H1 (cell line): ENCODE measurements at regions not wholly inside any gene's neighbourhood (a gene's known extent, or its start where the extent isn't known, plus 50 kb on each side); places are given as distances from the start of the nearest gene placed in this dataset.

ENCODE experiments used
- SRF ChIP-seq: IDR thresholded peaks from 2 replicates; pipeline ENCODE4 v1.6.1; 2011; ENCODE audit warnings: mild to moderate bottlenecking, low read depth, low read length, moderate library complexity
- YY1 ChIP-seq: IDR thresholded peaks from 2 replicates; pipeline ENCODE4 v1.6.1; 2011; ENCODE audit warnings: low read depth, mild to moderate bottlenecking, low read length
- TF ChIP-seq, protein P1 (sequence below): fragments of 300-600 bp; sonication (generic); IDR thresholded peaks from 2 replicates; pipeline ENCODE4 v1.7.1; 2012; ENCODE audit warnings: low read length, moderate library complexity, mild to moderate bottlenecking, inconsistent platforms; ENCODE audit not compliant: insufficient replicate concordance

- TF ChIP-seq, protein P1, sequence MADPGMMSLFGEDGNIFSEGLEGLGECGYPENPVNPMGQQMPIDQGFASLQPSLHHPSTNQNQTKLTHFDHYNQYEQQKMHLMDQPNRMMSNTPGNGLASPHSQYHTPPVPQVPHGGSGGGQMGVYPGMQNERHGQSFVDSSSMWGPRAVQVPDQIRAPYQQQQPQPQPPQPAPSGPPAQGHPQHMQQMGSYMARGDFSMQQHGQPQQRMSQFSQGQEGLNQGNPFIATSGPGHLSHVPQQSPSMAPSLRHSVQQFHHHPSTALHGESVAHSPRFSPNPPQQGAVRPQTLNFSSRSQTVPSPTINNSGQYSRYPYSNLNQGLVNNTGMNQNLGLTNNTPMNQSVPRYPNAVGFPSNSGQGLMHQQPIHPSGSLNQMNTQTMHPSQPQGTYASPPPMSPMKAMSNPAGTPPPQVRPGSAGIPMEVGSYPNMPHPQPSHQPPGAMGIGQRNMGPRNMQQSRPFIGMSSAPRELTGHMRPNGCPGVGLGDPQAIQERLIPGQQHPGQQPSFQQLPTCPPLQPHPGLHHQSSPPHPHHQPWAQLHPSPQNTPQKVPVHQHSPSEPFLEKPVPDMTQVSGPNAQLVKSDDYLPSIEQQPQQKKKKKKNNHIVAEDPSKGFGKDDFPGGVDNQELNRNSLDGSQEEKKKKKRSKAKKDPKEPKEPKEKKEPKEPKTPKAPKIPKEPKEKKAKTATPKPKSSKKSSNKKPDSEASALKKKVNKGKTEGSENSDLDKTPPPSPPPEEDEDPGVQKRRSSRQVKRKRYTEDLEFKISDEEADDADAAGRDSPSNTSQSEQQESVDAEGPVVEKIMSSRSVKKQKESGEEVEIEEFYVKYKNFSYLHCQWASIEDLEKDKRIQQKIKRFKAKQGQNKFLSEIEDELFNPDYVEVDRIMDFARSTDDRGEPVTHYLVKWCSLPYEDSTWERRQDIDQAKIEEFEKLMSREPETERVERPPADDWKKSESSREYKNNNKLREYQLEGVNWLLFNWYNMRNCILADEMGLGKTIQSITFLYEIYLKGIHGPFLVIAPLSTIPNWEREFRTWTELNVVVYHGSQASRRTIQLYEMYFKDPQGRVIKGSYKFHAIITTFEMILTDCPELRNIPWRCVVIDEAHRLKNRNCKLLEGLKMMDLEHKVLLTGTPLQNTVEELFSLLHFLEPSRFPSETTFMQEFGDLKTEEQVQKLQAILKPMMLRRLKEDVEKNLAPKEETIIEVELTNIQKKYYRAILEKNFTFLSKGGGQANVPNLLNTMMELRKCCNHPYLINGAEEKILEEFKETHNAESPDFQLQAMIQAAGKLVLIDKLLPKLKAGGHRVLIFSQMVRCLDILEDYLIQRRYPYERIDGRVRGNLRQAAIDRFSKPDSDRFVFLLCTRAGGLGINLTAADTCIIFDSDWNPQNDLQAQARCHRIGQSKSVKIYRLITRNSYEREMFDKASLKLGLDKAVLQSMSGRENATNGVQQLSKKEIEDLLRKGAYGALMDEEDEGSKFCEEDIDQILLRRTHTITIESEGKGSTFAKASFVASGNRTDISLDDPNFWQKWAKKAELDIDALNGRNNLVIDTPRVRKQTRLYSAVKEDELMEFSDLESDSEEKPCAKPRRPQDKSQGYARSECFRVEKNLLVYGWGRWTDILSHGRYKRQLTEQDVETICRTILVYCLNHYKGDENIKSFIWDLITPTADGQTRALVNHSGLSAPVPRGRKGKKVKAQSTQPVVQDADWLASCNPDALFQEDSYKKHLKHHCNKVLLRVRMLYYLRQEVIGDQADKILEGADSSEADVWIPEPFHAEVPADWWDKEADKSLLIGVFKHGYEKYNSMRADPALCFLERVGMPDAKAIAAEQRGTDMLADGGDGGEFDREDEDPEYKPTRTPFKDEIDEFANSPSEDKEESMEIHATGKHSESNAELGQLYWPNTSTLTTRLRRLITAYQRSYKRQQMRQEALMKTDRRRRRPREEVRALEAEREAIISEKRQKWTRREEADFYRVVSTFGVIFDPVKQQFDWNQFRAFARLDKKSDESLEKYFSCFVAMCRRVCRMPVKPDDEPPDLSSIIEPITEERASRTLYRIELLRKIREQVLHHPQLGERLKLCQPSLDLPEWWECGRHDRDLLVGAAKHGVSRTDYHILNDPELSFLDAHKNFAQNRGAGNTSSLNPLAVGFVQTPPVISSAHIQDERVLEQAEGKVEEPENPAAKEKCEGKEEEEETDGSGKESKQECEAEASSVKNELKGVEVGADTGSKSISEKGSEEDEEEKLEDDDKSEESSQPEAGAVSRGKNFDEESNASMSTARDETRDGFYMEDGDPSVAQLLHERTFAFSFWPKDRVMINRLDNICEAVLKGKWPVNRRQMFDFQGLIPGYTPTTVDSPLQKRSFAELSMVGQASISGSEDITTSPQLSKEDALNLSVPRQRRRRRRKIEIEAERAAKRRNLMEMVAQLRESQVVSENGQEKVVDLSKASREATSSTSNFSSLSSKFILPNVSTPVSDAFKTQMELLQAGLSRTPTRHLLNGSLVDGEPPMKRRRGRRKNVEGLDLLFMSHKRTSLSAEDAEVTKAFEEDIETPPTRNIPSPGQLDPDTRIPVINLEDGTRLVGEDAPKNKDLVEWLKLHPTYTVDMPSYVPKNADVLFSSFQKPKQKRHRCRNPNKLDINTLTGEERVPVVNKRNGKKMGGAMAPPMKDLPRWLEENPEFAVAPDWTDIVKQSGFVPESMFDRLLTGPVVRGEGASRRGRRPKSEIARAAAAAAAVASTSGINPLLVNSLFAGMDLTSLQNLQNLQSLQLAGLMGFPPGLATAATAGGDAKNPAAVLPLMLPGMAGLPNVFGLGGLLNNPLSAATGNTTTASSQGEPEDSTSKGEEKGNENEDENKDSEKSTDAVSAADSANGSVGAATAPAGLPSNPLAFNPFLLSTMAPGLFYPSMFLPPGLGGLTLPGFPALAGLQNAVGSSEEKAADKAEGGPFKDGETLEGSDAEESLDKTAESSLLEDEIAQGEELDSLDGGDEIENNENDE: no peak
- TF ChIP-seq YY1 (no peak), SRF (no peak)
Observed at GRCh38 chr13:90801621-90802020, 545.9 kb upstream of the MIR17HG start (continued).
